H9 (cell line): ENCODE measurements at regions not wholly inside any gene's neighbourhood (a gene's known extent, or its start where the extent isn't known, plus 50 kb on each side); places are given as distances from the start of the nearest gene placed in this dataset.
A peak's percentile ranks its signal among the peaks of the same experiment; 100 is the strongest.

Experiments used
- DNase-seq: peaks from one replicate; pipeline ENCODE4 v3.0.0-alpha.2; 2017
- H2AFZ ChIP-seq: one replicate; pipeline ENCODE4 v1.6.1; 2013; ENCODE audit warnings: mild to moderate bottlenecking, low read length, control low read depth, moderate library complexity
- H2AK5ac ChIP-seq: 2 replicates; pipeline ENCODE4 v1.6.1; 2013; ENCODE audit warnings: low read length, control low read depth, mixed read lengths; ENCODE audit not compliant: insufficient read length
- H2BK120ac ChIP-seq: one replicate; pipeline ENCODE4 v1.6.1; 2013; ENCODE audit warnings: low read depth, mild to moderate bottlenecking, low read length, control low read depth, inconsistent platforms; ENCODE audit not compliant: poor library complexity, severe bottlenecking
- H2BK12ac ChIP-seq: 2 replicates; pipeline ENCODE4 v1.6.1; 2013; ENCODE audit warnings: low read length, control low read depth, mixed read lengths, low read depth; ENCODE audit not compliant: insufficient read length
- H2BK15ac ChIP-seq: 2 replicates; pipeline ENCODE4 v1.6.1; 2013; ENCODE audit warnings: low read depth, low read length, control low read depth
- H2BK20ac ChIP-seq: one replicate; pipeline ENCODE4 v1.6.1; 2013; ENCODE audit warnings: low read depth, mild to moderate bottlenecking, low read length, control low read depth, inconsistent platforms; ENCODE audit not compliant: poor library complexity, severe bottlenecking
- H2BK5ac ChIP-seq: 2 replicates; pipeline ENCODE4 v1.6.1; 2013; ENCODE audit warnings: low read length, control low read depth, mixed read lengths; ENCODE audit not compliant: insufficient read length
- H3K14ac ChIP-seq: 2 replicates; pipeline ENCODE4 v1.6.1; 2013; ENCODE audit warnings: low read length, control low read depth; ENCODE audit not compliant: insufficient read depth
- H3K18ac ChIP-seq: 2 replicates; pipeline ENCODE4 v1.6.1; 2013; ENCODE audit warnings: low read depth, mild to moderate bottlenecking, mixed read lengths, low read length, control low read depth; ENCODE audit not compliant: insufficient read length
- H3K23ac ChIP-seq: 2 replicates; pipeline ENCODE4 v1.6.1; 2013; ENCODE audit warnings: low read length, control low read depth, mixed read lengths, low read depth; ENCODE audit not compliant: insufficient read length
- H3K23me2 ChIP-seq: 2 replicates; pipeline ENCODE4 v1.6.1; 2013; ENCODE audit warnings: low read depth, mild to moderate bottlenecking, mixed read lengths, low read length, control low read depth; ENCODE audit not compliant: insufficient read length, poor library complexity, severe bottlenecking
- H3K27ac ChIP-seq: 2 replicates; pipeline ENCODE4 v1.5.1; 2013; ENCODE audit warnings: low read length, control low read depth, mixed read lengths, low read depth; ENCODE audit not compliant: insufficient read length
- H3K27me3 ChIP-seq: 2 replicates; pipeline ENCODE4 v1.6.1; 2013; ENCODE audit warnings: low read length, control low read depth, inconsistent platforms; ENCODE audit not compliant: insufficient read depth
- H3K4ac ChIP-seq: 2 replicates; pipeline ENCODE4 v1.6.1; 2013; ENCODE audit warnings: low read depth, mild to moderate bottlenecking, control low read depth, inconsistent platforms, low read length, moderate library complexity
- H3K4me1 ChIP-seq: 2 replicates; pipeline ENCODE4 v1.6.1; 2013; ENCODE audit warnings: low read length, control low read depth, inconsistent platforms; ENCODE audit not compliant: insufficient read depth
- H3K4me2 ChIP-seq: 2 replicates; pipeline ENCODE4 v1.6.1; 2013; ENCODE audit warnings: low read length, control low read depth, mixed read lengths; ENCODE audit not compliant: insufficient read length, insufficient read depth
- H3K56ac ChIP-seq: 2 replicates; pipeline ENCODE4 v1.6.1; 2013; ENCODE audit warnings: low read depth, mild to moderate bottlenecking, mixed read lengths, low read length, control low read depth; ENCODE audit not compliant: insufficient read length
- H3K79me1 ChIP-seq: 2 replicates; pipeline ENCODE4 v1.6.1; 2013; ENCODE audit warnings: low read depth, mild to moderate bottlenecking, moderate library complexity, low read length, control low read depth, inconsistent platforms; ENCODE audit not compliant: insufficient read depth, poor library complexity, severe bottlenecking
- H3K79me2 ChIP-seq: 2 replicates; pipeline ENCODE4 v1.6.1; 2013; ENCODE audit warnings: low read length, control low read depth, inconsistent platforms; ENCODE audit not compliant: insufficient read depth
- H3K9ac ChIP-seq: 2 replicates; pipeline ENCODE4 v1.6.1; 2013; ENCODE audit warnings: low read length, control low read depth, mixed read lengths; ENCODE audit not compliant: insufficient read length; ENCODE audit errors: extremely low read depth
- H3K9me3 ChIP-seq: one replicate; pipeline ENCODE4 v1.6.1; 2013; ENCODE audit warnings: low read depth, low read length, inconsistent platforms; ENCODE audit not compliant: control insufficient read depth
- H3T11ph ChIP-seq: one replicate; pipeline ENCODE4 v1.6.1; 2013; ENCODE audit warnings: mild to moderate bottlenecking, low read length, control low read depth, inconsistent platforms
- H4K20me1 ChIP-seq: one replicate; pipeline ENCODE4 v1.6.1; 2013; ENCODE audit not compliant: control insufficient read depth, insufficient read length, insufficient read depth
- H4K5ac ChIP-seq: 2 replicates; pipeline ENCODE4 v1.6.1; 2013; ENCODE audit warnings: low read depth, mild to moderate bottlenecking, mixed read lengths, low read length, control low read depth; ENCODE audit not compliant: insufficient read length
- H4K8ac ChIP-seq: replicated peaks from 2 replicates; pipeline ENCODE4 v1.6.1; 2013; ENCODE audit warnings: low read length, control low read depth, mixed read lengths, low read depth; ENCODE audit not compliant: insufficient read length
- H4K91ac ChIP-seq: 2 replicates; pipeline ENCODE4 v1.6.1; 2013; ENCODE audit warnings: low read depth, mild to moderate bottlenecking, moderate library complexity, mixed read lengths, low read length, control low read depth; ENCODE audit not compliant: insufficient read length
- H3K27ac Mint-ChIP-seq, 3 experiments: 2 replicates in 2 of 3; 3 replicates in 1 of 3; pipeline ENCODE4 v1.8.0; 2020 to 2021; ENCODE audit warnings: mixed read lengths in 3 of 3, mild to moderate bottlenecking in 1 of 3, moderate library complexity in 1 of 3
- H3K27me3 Mint-ChIP-seq: 2 replicates; pipeline ENCODE4 v1.8.0; 2021; ENCODE audit warnings: low read depth, mild to moderate bottlenecking, moderate library complexity, mixed read lengths
- H3K36me3 Mint-ChIP-seq, 3 experiments: 2 replicates in 2 of 3; 3 replicates in 1 of 3; pipeline ENCODE4 v1.8.0; 2020 to 2021; ENCODE audit warnings: low read depth in 3 of 3, mixed read lengths in 3 of 3; ENCODE audit not compliant: insufficient read depth in 1 of 3
- H3K4me1 Mint-ChIP-seq, 2 experiments: 2 replicates each; pipeline ENCODE4 v1.8.0; 2020; ENCODE audit warnings: mixed read lengths in 2 of 2
- H3K4me3 Mint-ChIP-seq, 2 experiments: 2 replicates in 1 of 2; 3 replicates in 1 of 2; pipeline ENCODE4 v1.8.0; 2020 to 2021; ENCODE audit warnings: mild to moderate bottlenecking in 2 of 2, mixed read lengths in 2 of 2, moderate library complexity in 1 of 2
- H3K9me3 Mint-ChIP-seq, 2 experiments: 2 replicates in 1 of 2; 3 replicates in 1 of 2; pipeline ENCODE4 v1.8.0; 2020; ENCODE audit warnings: mild to moderate bottlenecking in 2 of 2, mixed read lengths in 2 of 2, moderate library complexity in 1 of 2
- WGBS: extraction: QIAGEN DNeasy Blood & Tissue Kit; methylation state at CpG from one replicate; pipeline ENCODE4 v1.1.7; 2013; ENCODE audit warnings: missing lambda C conversion rate, low lambda C conversion rate, mixed read lengths; ENCODE audit not compliant: insufficient read length; ENCODE audit errors: extremely low coverage; 5-methylcytosine and 5-hydroxymethylcytosine counted together
- TF ChIP-seq, protein P1 (sequence below): fragments of 200-600 bp; sonication (generic); conservative IDR thresholded peaks from 3 replicates; pipeline ENCODE4 v1.8.0; 2021; ENCODE audit warnings: antibody characterized with exemption, mild to moderate bottlenecking

- no CpG with 5 or more reads among the region's 4 CpGs for WGBS
- peaks cover 21% of the 10 kb centered on the region for H3K27me3 Mint-ChIP-seq
Measured at GRCh38 chr17:77634710-77635109, 323.8 kb upstream of the TNRC6C start.

More at GRCh38 chr17:77634710-77635109, 323.8 kb upstream of the TNRC6C start:
- Histone ChIP-seq H4K5ac (no peak overlapping the region), H2BK20ac (no peak overlapping the region), H2BK120ac (no peak overlapping the region), H2BK5ac (no peak overlapping the region), H4K91ac (no peak overlapping the region), H3T11ph (no peak overlapping the region), H3K18ac (no peak overlapping the region), H2AFZ (no peak overlapping the region), H2BK15ac (no peak overlapping the region), H3K27me3 (no peaks in the 10 kb centered on the region), H3K4me1 (no peaks in the 10 kb centered on the region; the same call in 1 of the 2 replicates), H3K23ac (no peak overlapping the region), H2AK5ac (no peak overlapping the region), H3K79me2 (no peaks in the 10 kb centered on the region), H3K9ac (no peak overlapping the region), H3K4ac (no peak overlapping the region), H3K56ac (no peak overlapping the region), H3K23me2 (no peaks in the 10 kb centered on the region), H4K8ac (no peak overlapping the region), H4K20me1 (no peaks in the 10 kb centered on the region), H3K79me1 (no peaks in the 10 kb centered on the region), H2BK12ac (no peak overlapping the region), H3K27ac (no peak overlapping the region), H3K4me2 (no peak overlapping the region), H3K9me3 (no peaks in the 10 kb centered on the region), H3K14ac (no peak overlapping the region)
- Mint-ChIP-seq H3K9me3 (peaks cover 0 to 3% of the 10 kb centered on the region in 2 experiments; a peak in 1 of 5 replicates), H3K27ac (no peak overlapping the region; a peak in 1 of 7 replicates), H3K36me3 (no peaks in the 10 kb centered on the region; a peak in 1 of 7 replicates), H3K4me1 (peaks cover 9 to 21% of the 10 kb centered on the region in 2 experiments), H3K4me3 (no peak overlapping the region)
- TF ChIP-seq, protein P1, sequence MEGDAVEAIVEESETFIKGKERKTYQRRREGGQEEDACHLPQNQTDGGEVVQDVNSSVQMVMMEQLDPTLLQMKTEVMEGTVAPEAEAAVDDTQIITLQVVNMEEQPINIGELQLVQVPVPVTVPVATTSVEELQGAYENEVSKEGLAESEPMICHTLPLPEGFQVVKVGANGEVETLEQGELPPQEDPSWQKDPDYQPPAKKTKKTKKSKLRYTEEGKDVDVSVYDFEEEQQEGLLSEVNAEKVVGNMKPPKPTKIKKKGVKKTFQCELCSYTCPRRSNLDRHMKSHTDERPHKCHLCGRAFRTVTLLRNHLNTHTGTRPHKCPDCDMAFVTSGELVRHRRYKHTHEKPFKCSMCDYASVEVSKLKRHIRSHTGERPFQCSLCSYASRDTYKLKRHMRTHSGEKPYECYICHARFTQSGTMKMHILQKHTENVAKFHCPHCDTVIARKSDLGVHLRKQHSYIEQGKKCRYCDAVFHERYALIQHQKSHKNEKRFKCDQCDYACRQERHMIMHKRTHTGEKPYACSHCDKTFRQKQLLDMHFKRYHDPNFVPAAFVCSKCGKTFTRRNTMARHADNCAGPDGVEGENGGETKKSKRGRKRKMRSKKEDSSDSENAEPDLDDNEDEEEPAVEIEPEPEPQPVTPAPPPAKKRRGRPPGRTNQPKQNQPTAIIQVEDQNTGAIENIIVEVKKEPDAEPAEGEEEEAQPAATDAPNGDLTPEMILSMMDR = no peak
- peak; percentile 25 for DNase-seq
